Karpas-422 (cell line): ENCODE measurements at regions not wholly inside any gene's neighbourhood (a gene's known extent, or its start where the extent isn't known, plus 50 kb on each side); places are given as distances from the start of the nearest gene placed in this dataset.

Experiments used
- DNase-seq: peaks from one replicate; pipeline ENCODE4 v3.0.0-alpha.2; 2015
- H2AFZ ChIP-seq: fragments of 200-600 bp; sonication (generic); 2 replicates; pipeline ENCODE4 v1.6.1; 2014; ENCODE audit warnings: antibody characterized with exemption, low read length, mixed read lengths
- H3K27ac ChIP-seq: fragments of 200-600 bp; sonication (generic); 2 replicates; pipeline ENCODE4 v1.5.1; 2014; ENCODE audit warnings: mild to moderate bottlenecking, low read length, moderate library complexity
- H3K27me3 ChIP-seq: fragments of 200-600 bp; sonication (generic); 2 replicates; pipeline ENCODE4 v1.6.1; 2014; ENCODE audit warnings: low read length, mixed read lengths
- H3K36me3 ChIP-seq: fragments of 200-600 bp; sonication (generic); 2 replicates; pipeline ENCODE4 v1.6.1; 2014; ENCODE audit warnings: low read length, mixed read lengths; ENCODE audit not compliant: insufficient read depth
- H3K4me1 ChIP-seq: fragments of 200-600 bp; sonication (generic); 2 replicates; pipeline ENCODE4 v1.6.1; 2014; ENCODE audit warnings: mild to moderate bottlenecking, low read length, mixed read lengths
- H3K4me2 ChIP-seq: fragments of 200-600 bp; sonication (generic); 2 replicates; pipeline ENCODE4 v1.6.1; 2014; ENCODE audit warnings: low read length, low read depth, mild to moderate bottlenecking; ENCODE audit not compliant: poor library complexity, severe bottlenecking
- H3K4me3 ChIP-seq: fragments of 200-600 bp; sonication (generic); 2 replicates; pipeline ENCODE4 v1.5.1; 2014; ENCODE audit warnings: mild to moderate bottlenecking, antibody characterized with exemption, low read length, mixed read lengths
- H3K79me2 ChIP-seq: fragments of 200-600 bp; sonication (generic); 2 replicates; pipeline ENCODE4 v1.6.1; 2014; ENCODE audit warnings: mild to moderate bottlenecking, low read length, mixed read lengths
- H3K9ac ChIP-seq: fragments of 200-600 bp; sonication (generic); 2 replicates; pipeline ENCODE4 v1.6.0; 2014; ENCODE audit warnings: low read length
- H3K9me2 ChIP-seq: fragments of 200-600 bp; sonication (generic), shearing (Covaris generic); replicated peaks from 2 replicates; pipeline ENCODE4 v1.6.0; 2014; ENCODE audit warnings: mild to moderate bottlenecking, low read length, moderate library complexity; ENCODE audit not compliant: insufficient read depth
- H3K9me3 ChIP-seq: fragments of 300-700, 200-600 bp; sonication (generic); 2 replicates; pipeline ENCODE4 v1.6.1; 2014; ENCODE audit warnings: low read length, mixed read lengths
- H4K20me1 ChIP-seq: fragments of 200-600 bp; sonication (generic); 2 replicates; pipeline ENCODE4 v1.6.1; 2014; ENCODE audit warnings: mild to moderate bottlenecking, antibody characterized with exemption, low read length, low read depth; ENCODE audit not compliant: insufficient read depth

- no peak overlapping the region for H3K27ac ChIP-seq
- no peaks in the 10 kb centered on the region for H4K20me1 ChIP-seq
- H3K27me3 ChIP-seq = no peaks in the 10 kb centered on the region
- no peaks in the 10 kb centered on the region for H3K79me2 ChIP-seq
- H3K9me3 ChIP-seq = no peaks in the 10 kb centered on the region
- no peak overlapping the region for H3K4me2 ChIP-seq
- DNase-seq = no peak
- no peak overlapping the region for H2AFZ ChIP-seq
- H3K9me2 ChIP-seq = no peaks in the 10 kb centered on the region
- no peaks in the 10 kb centered on the region for H3K36me3 ChIP-seq
- H3K4me1 ChIP-seq = no peaks in the 10 kb centered on the region
- H3K4me3 ChIP-seq = no peak overlapping the region
- H3K9ac ChIP-seq = no peak overlapping the region
Measured at GRCh38 chr4:80138551-80139538, 58.5 kb upstream of the PRDM8 start.

- H2AFZ ChIP-seq = no peak overlapping the region
- no peak for DNase-seq
- no peak overlapping the region for H3K27ac ChIP-seq
- no peak overlapping the region for H3K9ac ChIP-seq
- H3K9me2 ChIP-seq = no peaks in the 10 kb centered on the region
- no peak overlapping the region for H3K4me3 ChIP-seq
- H3K4me1 ChIP-seq = no peaks in the 10 kb centered on the region
- no peak overlapping the region for H3K4me2 ChIP-seq
- no peaks in the 10 kb centered on the region for H3K79me2 ChIP-seq
- no peaks in the 10 kb centered on the region for H3K27me3 ChIP-seq
- no peaks in the 10 kb centered on the region for H4K20me1 ChIP-seq
- no peaks in the 10 kb centered on the region for H3K9me3 ChIP-seq
- no peaks in the 10 kb centered on the region for H3K36me3 ChIP-seq
Measured at GRCh38 chr4:80137631-80138030, 59.7 kb upstream of the PRDM8 start.

DNA sequence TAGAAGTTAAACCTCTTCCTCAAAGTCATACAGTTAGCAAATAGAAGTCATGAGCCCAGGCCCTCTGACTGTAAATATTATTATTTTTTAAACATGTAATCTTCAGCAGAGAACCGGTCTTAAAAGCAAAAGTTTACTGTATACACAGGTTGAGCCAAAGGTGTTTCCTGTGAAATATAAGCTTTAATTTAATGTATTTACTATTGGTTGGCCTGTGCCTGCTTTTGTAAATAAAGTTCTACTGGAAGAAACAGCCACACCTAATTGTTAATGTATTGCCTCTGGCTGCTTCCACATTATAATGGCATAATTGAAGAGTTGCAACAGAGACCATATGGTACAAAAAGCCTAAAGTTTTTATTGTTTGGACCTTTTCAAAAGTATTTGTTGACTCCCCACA is 61.0 kb upstream of the PRDM8 start:
- H3K79me2 ChIP-seq = no peaks in the 10 kb centered on the region
- no peak overlapping the region for H3K4me2 ChIP-seq
- H3K27me3 ChIP-seq = no peaks in the 10 kb centered on the region
- no peak overlapping the region for H3K27ac ChIP-seq
- no peak overlapping the region for H2AFZ ChIP-seq
- H3K9me3 ChIP-seq = no peaks in the 10 kb centered on the region
- no peak overlapping the region for H3K9ac ChIP-seq
- H4K20me1 ChIP-seq = no peaks in the 10 kb centered on the region
- H3K4me1 ChIP-seq = no peaks in the 10 kb centered on the region
- H3K4me3 ChIP-seq = no peak overlapping the region
- DNase-seq = no peak
- H3K9me2 ChIP-seq = no peaks in the 10 kb centered on the region
- H3K36me3 ChIP-seq = no peaks in the 10 kb centered on the region

- Histone ChIP-seq H4K20me1 (no peaks in the 10 kb centered on the region), H3K79me2 (no peaks in the 10 kb centered on the region), H3K9me2 (no peaks in the 10 kb centered on the region), H3K9ac (no peak overlapping the region), H3K4me2 (no peak overlapping the region), H3K9me3 (no peaks in the 10 kb centered on the region), H2AFZ (no peak overlapping the region), H3K4me3 (no peak overlapping the region), H3K27me3 (no peaks in the 10 kb centered on the region), H3K36me3 (no peaks in the 10 kb centered on the region), H3K4me1 (no peaks in the 10 kb centered on the region), H3K27ac (no peak overlapping the region)
- DNase-seq = no peak
Measured at GRCh38 chr4:80135702-80136058, 61.6 kb upstream of the PRDM8 start.

DNA sequence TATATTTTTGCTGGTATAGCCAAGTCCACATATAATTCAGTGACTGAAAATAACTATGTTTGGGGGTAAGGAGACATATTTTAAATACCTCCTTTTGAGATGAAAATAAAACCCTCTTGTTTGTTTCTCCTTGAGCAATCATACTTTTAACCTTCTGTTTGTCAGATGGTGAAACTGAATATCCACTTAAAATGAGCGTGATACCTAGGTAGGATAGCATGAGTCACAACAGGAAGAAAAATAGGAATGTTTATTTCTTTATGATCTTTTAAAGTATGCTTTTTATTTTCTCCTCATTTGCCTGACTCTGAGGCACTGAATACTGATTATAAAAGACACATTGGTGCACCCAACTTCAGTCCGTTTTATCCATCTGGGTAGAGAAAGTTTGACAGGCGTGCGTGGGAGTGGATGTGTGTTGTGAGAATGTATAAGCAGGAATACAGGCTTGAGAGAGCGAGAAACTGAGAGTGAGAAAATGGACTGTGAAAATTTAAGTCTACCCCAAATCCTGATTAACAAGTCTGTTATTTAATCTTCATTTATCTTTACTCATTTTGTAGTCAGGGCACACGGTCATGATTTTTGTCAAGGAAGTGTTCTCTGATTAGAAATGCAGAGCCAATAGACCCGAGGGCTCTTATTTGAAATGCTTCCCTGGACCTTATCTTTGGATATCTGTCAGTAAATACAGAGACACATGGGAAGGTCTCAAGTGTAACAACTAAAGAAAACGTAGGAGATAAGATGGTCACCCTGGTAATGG is 62.1 kb upstream of the ANTXR2 start:
- H3K4me1 ChIP-seq = no peaks in the 10 kb centered on the region
- no peaks in the 10 kb centered on the region for H4K20me1 ChIP-seq
- no peak overlapping the region for H2AFZ ChIP-seq
- H3K79me2 ChIP-seq = no peaks in the 10 kb centered on the region
- H3K4me3 ChIP-seq = no peak overlapping the region
- H3K9me3 ChIP-seq = no peaks in the 10 kb centered on the region
- H3K27ac ChIP-seq = no peak overlapping the region
- H3K27me3 ChIP-seq = no peaks in the 10 kb centered on the region
- H3K4me2 ChIP-seq = no peak overlapping the region
- H3K36me3 ChIP-seq = no peaks in the 10 kb centered on the region
- H3K9me2 ChIP-seq = no peaks in the 10 kb centered on the region
- H3K9ac ChIP-seq = no peak overlapping the region
- no peak for DNase-seq

- no peak for DNase-seq
- H3K9me2 ChIP-seq = no peaks in the 10 kb centered on the region
- no peaks in the 10 kb centered on the region for H3K9me3 ChIP-seq
- H4K20me1 ChIP-seq = no peaks in the 10 kb centered on the region
- H3K36me3 ChIP-seq = no peaks in the 10 kb centered on the region
- no peak overlapping the region for H3K9ac ChIP-seq
- H3K4me2 ChIP-seq = no peak overlapping the region
- no peak overlapping the region for H3K4me3 ChIP-seq
- H2AFZ ChIP-seq = no peak overlapping the region
- H3K79me2 ChIP-seq = no peaks in the 10 kb centered on the region
- no peak overlapping the region for H3K27ac ChIP-seq
- no peaks in the 10 kb centered on the region for H3K4me1 ChIP-seq
- no peaks in the 10 kb centered on the region for H3K27me3 ChIP-seq
Measured at GRCh38 chr4:80133240-80133783, 60.3 kb upstream of the ANTXR2 start.

- no peak overlapping the region for H3K4me3 ChIP-seq
- no peaks in the 10 kb centered on the region for H3K4me1 ChIP-seq
- no peaks in the 10 kb centered on the region for H3K79me2 ChIP-seq
- H3K4me2 ChIP-seq = no peak overlapping the region
- H3K9ac ChIP-seq = no peak overlapping the region
- no peaks in the 10 kb centered on the region for H3K27me3 ChIP-seq
- DNase-seq = no peak
- no peaks in the 10 kb centered on the region for H3K9me3 ChIP-seq
- no peak overlapping the region for H3K27ac ChIP-seq
- H3K9me2 ChIP-seq = no peaks in the 10 kb centered on the region
- H3K36me3 ChIP-seq = no peaks in the 10 kb centered on the region
- H2AFZ ChIP-seq = no peak overlapping the region
- H4K20me1 ChIP-seq = no peaks in the 10 kb centered on the region
Measured at GRCh38 chr4:80129785-80130184, 56.8 kb upstream of the ANTXR2 start.

DNA sequence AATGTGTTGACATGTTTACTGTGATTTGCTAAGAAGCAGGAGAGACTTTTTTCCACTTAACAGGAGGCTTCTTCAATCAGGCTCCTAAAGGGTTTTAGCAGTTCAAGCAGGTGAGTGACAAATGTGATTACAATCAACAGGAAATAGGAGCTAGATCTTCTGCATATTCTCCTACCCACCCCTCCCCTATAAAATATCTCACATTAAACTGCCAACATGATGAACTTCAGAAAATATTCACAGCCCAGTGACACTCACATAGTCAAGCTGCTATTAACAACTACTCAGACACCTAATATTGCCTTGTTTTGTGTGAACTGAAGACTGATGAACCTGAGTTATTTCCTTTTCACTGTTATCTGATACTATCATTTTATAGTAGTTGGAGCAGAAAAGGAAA is 55.9 kb upstream of the ANTXR2 start:
- H3K27ac ChIP-seq = no peak overlapping the region
- H3K9me2 ChIP-seq = no peaks in the 10 kb centered on the region
- no peaks in the 10 kb centered on the region for H3K9me3 ChIP-seq
- no peaks in the 10 kb centered on the region for H3K27me3 ChIP-seq
- no peaks in the 10 kb centered on the region for H4K20me1 ChIP-seq
- no peaks in the 10 kb centered on the region for H3K36me3 ChIP-seq
- H3K79me2 ChIP-seq = no peaks in the 10 kb centered on the region
- H3K4me3 ChIP-seq = no peak overlapping the region
- no peak overlapping the region for H2AFZ ChIP-seq
- no peak overlapping the region for H3K9ac ChIP-seq
- H3K4me1 ChIP-seq = no peaks in the 10 kb centered on the region
- no peak for DNase-seq
- H3K4me2 ChIP-seq = no peak overlapping the region
